ENCODE measurements at regions not wholly inside any gene's neighbourhood (a gene's known extent, or its start where the extent isn't known, plus 50 kb on each side); places are given as distances from the start of the nearest gene placed in this dataset.
"Not testable (repeated sequence)": the region's sequence is repeated elsewhere in the genome, so short reads cannot be mapped to it uniquely, and the experiment has no call there.

DNA sequence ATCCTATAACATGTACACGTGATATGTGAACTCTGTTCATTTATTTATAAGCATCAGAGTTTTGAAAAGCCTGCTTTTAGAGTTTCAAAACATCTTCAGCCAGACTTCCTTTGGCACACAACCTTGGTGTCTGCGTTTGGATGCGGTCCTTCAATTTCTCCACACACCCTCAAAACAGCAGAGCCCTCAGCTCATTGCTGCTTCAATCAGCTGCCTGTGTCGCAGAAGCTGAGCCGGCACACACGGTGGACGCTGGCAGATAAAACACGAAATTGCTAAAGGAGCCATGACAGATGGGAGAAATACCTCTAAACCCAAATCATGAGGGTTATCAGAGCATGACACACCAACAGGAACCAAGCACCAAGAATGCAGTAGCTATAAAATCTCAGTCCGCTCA lies 396.4 kb upstream of the AKR1E2 start:
- no peak for TF ChIP-seq CTCF (IDR thresholded peaks at IDR 0.05)
- H3K4me3 ChIP-seq: no peak overlapping the region
- H3K27ac ChIP-seq: no peak overlapping the region
- DNase-seq (ENCODE audit: low spot score): no peak

- no peak overlapping the region for H3K27ac ChIP-seq
- H3K4me3 ChIP-seq: no peak overlapping the region
- DNase-seq (ENCODE audit: low spot score): no peak
- no peak for TF ChIP-seq CTCF (IDR thresholded peaks at IDR 0.05)
Observed at GRCh38 chr10:4427532-4427931, 398.5 kb upstream of the AKR1E2 start.

DNA sequence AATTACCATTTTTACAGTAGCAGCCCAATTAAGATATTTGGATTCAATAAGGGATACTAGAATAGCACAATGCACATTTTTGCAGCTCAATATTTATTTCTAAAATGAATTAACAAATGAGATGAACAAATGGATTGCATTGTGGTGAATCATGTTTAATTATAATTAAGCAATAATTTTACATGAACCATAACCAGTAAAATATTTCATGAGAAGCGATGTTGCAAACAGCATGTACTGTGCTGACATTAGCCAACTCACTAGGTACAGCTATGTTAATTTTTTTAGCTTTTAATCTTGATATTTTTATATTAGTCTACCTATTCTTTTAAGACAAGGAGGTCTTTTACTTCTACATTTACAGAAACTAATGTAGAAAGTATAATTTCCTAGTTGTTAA lies 399.1 kb upstream of the AKR1E2 start:
- H3K27ac ChIP-seq: no peak overlapping the region
- no peak for DNase-seq (ENCODE audit: low spot score)
- H3K4me3 ChIP-seq: no peak overlapping the region
- TF ChIP-seq CTCF (IDR thresholded peaks at IDR 0.05): no peak

DNA sequence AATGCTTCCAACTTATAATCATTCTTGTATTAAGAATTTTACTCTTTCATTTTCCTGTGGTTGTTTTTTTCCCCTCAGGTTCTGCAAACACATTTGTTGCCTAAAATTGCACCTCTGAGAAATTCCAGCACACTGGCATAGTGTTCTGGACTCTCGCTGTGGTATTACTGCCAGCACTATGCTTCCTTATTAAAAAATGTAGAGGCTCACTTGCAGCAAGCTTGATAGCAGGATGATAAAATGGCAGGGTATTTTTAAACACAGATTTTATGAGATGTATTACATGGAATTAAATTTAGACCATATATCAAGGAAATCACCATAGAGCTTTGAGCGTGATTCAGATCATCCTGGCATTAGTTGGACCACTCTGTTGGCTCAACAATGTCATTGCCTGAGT lies 416.7 kb upstream of the AKR1E2 start:
- no peak overlapping the region for H3K4me3 ChIP-seq
- H3K27ac ChIP-seq: no peak overlapping the region
- DNase-seq (ENCODE audit: low spot score): no peak
- no peak for TF ChIP-seq CTCF (IDR thresholded peaks at IDR 0.05)

GRCh38 chr10:4407783-4408182 lies 418.2 kb upstream of the AKR1E2 start:
- TF ChIP-seq CTCF (IDR thresholded peaks at IDR 0.05): no peak
- Histone ChIP-seq H3K4me3 (no peak overlapping the region), H3K27ac (no peak overlapping the region)
- DNase-seq (ENCODE audit: low spot score): no peak

DNA sequence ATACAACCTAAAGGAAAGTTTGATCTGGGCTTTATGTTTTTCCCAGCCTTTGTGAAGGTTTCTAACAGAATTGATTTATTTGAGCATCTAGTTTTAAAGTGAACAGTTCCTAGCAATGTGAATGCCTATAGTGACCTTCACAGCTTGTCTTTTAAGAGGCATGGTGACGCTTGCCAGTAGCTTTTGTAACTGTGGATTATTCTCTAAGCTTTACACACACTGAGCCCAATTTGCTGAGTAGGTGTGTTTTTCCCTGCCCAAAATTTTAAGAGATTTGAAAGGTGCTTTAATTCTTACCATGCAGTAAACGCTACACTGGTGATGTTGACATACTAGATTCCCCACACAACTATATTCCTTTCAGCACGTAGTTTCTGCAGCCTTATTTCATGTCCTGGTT lies 420.2 kb upstream of the AKR1E2 start:
- H3K27ac ChIP-seq: no peak overlapping the region
- no peak for TF ChIP-seq CTCF (IDR thresholded peaks at IDR 0.05)

GRCh38 chr10:4403638-4404252 lies 422.3 kb upstream of the AKR1E2 start:
- no peak overlapping the region for H3K4me3 ChIP-seq
- no peak for TF ChIP-seq CTCF (IDR thresholded peaks at IDR 0.05)
- H3K27ac ChIP-seq: no peak overlapping the region
- DNase-seq (ENCODE audit: low spot score): no peak

More for the DNA sequence above, 420.2 kb upstream of the AKR1E2 start:
- H3K4me3 ChIP-seq: no peak overlapping the region
- DNase-seq (ENCODE audit: low spot score): no peak

GRCh38 chr10:4401080-4401479 lies 424.9 kb upstream of the AKR1E2 start:
- H3K4me3 ChIP-seq; H3K27ac ChIP-seq; DNase-seq (ENCODE audit: low spot score): not testable (repeated sequence)
